ENCODE measurements at regions not wholly inside any gene's neighbourhood (a gene's known extent, or its start where the extent isn't known, plus 50 kb on each side); places are given as distances from the start of the nearest gene placed in this dataset.

- Mint-ChIP-seq H3K36me3 (ENCODE audit: insufficient read depth in 1 of 3, low read depth in 3 of 3) (peaks cover 0 to 5% (median 3%) of the 10 kb centered on the region in 3 experiments; a peak in 4 of 7 replicates), H3K27me3 (ENCODE audit: low read depth) (peaks cover 1% of the 10 kb centered on the region; the same call in 1 of the 2 replicates), H3K4me3 (no peak overlapping the region; a peak in 1 of 5 replicates), H3K4me1 (no peaks in the 10 kb centered on the region), H3K9me3 (peaks cover 84 to 91% of the 10 kb centered on the region in 2 experiments), H3K27ac (no peak overlapping the region)
- no peak for DNase-seq
- H2BK20ac ChIP-seq (ENCODE audit: low read depth, low read length, poor library complexity, severe bottlenecking), result no peak overlapping the region
- H3K79me2 ChIP-seq (ENCODE audit: insufficient read depth, low read length), result no peaks in the 10 kb centered on the region
- H2BK5ac ChIP-seq (ENCODE audit: insufficient read length, low read length), result no peak overlapping the region
- H3K18ac ChIP-seq (ENCODE audit: insufficient read length, low read depth, low read length), result no peak overlapping the region
- no peak overlapping the region for H3K14ac ChIP-seq (ENCODE audit: insufficient read depth, low read length)
- no peak overlapping the region for H3K23ac ChIP-seq (ENCODE audit: insufficient read length, low read depth, low read length)
- H2BK12ac ChIP-seq (ENCODE audit: insufficient read length, low read depth, low read length), result no peak overlapping the region
- no peak overlapping the region for H4K5ac ChIP-seq (ENCODE audit: insufficient read length, low read depth, low read length)
- no peak overlapping the region for H2BK15ac ChIP-seq (ENCODE audit: low read depth, low read length)
- no peaks in the 10 kb centered on the region for H3K4me1 ChIP-seq (ENCODE audit: insufficient read depth, low read length)
- no peaks in the 10 kb centered on the region for H4K20me1 ChIP-seq (ENCODE audit: control insufficient read depth, insufficient read depth, insufficient read length)
- no peak overlapping the region for H2AFZ ChIP-seq (ENCODE audit: low read length)
- H3K23me2 ChIP-seq (ENCODE audit: insufficient read length, low read depth, low read length, poor library complexity, severe bottlenecking), result no peaks in the 10 kb centered on the region
- WGBS (ENCODE audit: extremely low coverage, insufficient read length, low lambda C conversion rate), result no CpG with 5 or more reads among the region's 12 CpGs
- peaks cover 74% of the 10 kb centered on the region for H3K9me3 ChIP-seq (ENCODE audit: control insufficient read depth, low read depth, low read length)
- TF ChIP-seq CTCF (conservative IDR thresholded peaks at IDR 0.05), result no peak
- H4K91ac ChIP-seq (ENCODE audit: insufficient read length, low read depth, low read length), result no peak overlapping the region
- H3K4ac ChIP-seq (ENCODE audit: low read depth, low read length), result no peak overlapping the region
- no peak overlapping the region for H4K8ac ChIP-seq (replicated peaks; ENCODE audit: insufficient read length, low read depth, low read length)
- no peak overlapping the region for H3K4me2 ChIP-seq (ENCODE audit: insufficient read depth, insufficient read length, low read length)
- no peak overlapping the region for H3K9ac ChIP-seq (ENCODE audit: extremely low read depth, insufficient read length, low read length)
- H2AK5ac ChIP-seq (ENCODE audit: insufficient read length, low read length), result no peak overlapping the region
- no peak overlapping the region for H3K56ac ChIP-seq (ENCODE audit: insufficient read length, low read depth, low read length)
- no peaks in the 10 kb centered on the region for H3K79me1 ChIP-seq (ENCODE audit: insufficient read depth, low read depth, low read length, poor library complexity, severe bottlenecking)
- H3T11ph ChIP-seq (ENCODE audit: low read length), result no peak overlapping the region
- H3K27me3 ChIP-seq (ENCODE audit: insufficient read depth, low read length), result no peaks in the 10 kb centered on the region
- H3K27ac ChIP-seq (ENCODE audit: insufficient read length, low read depth, low read length), result no peak overlapping the region
- no peak overlapping the region for H2BK120ac ChIP-seq (ENCODE audit: low read depth, low read length, poor library complexity, severe bottlenecking)
Observed at GRCh38 chr16:35754391-35755369, 2295.3 kb downstream of the TP53TG3F start.

All from H9 (cell line).